OCI-LY7 (cell line): ENCODE measurements at regions not wholly inside any gene's neighbourhood (a gene's known extent, or its start where the extent isn't known, plus 50 kb on each side); places are given as distances from the start of the nearest gene placed in this dataset.

ENCODE experiments used
- BruUV-seq: library from RNA; stranded (reverse); fragments of 400-500 nt; replicated peaks from 2 replicates; lab custom pipeline; 2021; lab: Mats Ljungman, UMichigan
- CTCF ChIA-PET: fragments of 300-600 bp; sonication (Branson Sonifier 250); formaldehyde crosslinking; loops from one replicate; lab custom pipeline; 2022; ENCODE audit warnings: antibody characterized with exemption; ENCODE audit not compliant: unreplicated experiment; lab: Charles Lee
- POLR2A ChIA-PET: fragments of 300-600 bp; sonication (Branson Sonifier 250); formaldehyde crosslinking; loops from one replicate; lab custom pipeline; 2022; ENCODE audit warnings: antibody characterized with exemption; lab: Charles Lee
- DNase-seq: peaks from one replicate; pipeline ENCODE4 v3.0.0-alpha.2; 2015; ENCODE audit warnings: low spot score
- H2AFZ ChIP-seq: fragments of 200-600 bp; sonication (generic), shearing (Covaris generic); 2 replicates; pipeline ENCODE4 v1.6.1; 2014; ENCODE audit warnings: mild to moderate bottlenecking, antibody characterized with exemption, low read length, moderate library complexity
- H3K27ac ChIP-seq: fragments of 200-600 bp; sonication (generic); 2 replicates; pipeline ENCODE4 v1.5.1; 2014; ENCODE audit warnings: mixed run types, low read depth, mild to moderate bottlenecking, moderate library complexity, low read length, inconsistent platforms; ENCODE audit not compliant: poor library complexity, severe bottlenecking
- H3K36me3 ChIP-seq: fragments of 200-600 bp; sonication (generic); 2 replicates; pipeline ENCODE4 v1.6.1; 2014; ENCODE audit warnings: mild to moderate bottlenecking, antibody characterized with exemption, low read length, moderate library complexity, mixed read lengths; ENCODE audit not compliant: insufficient read depth
- H3K4me1 ChIP-seq: fragments of 200-600 bp; sonication (generic); 2 replicates; pipeline ENCODE4 v1.5.1; 2014; ENCODE audit warnings: mild to moderate bottlenecking, low read length; ENCODE audit not compliant: insufficient read depth, poor library complexity, severe bottlenecking
- H3K4me2 ChIP-seq: fragments of 200-600 bp; sonication (generic); 2 replicates; pipeline ENCODE4 v1.6.1; 2014; ENCODE audit warnings: mild to moderate bottlenecking, low read length
- H3K4me3 ChIP-seq: fragments of 200-600 bp; sonication (generic); 2 replicates; pipeline ENCODE4 v1.5.1; 2014; ENCODE audit warnings: mild to moderate bottlenecking, low read depth, low read length; ENCODE audit not compliant: poor library complexity, severe bottlenecking
- H3K79me2 ChIP-seq: fragments of 200-600 bp; sonication (generic); 2 replicates; pipeline ENCODE4 v1.6.1; 2016; ENCODE audit warnings: low read depth, mild to moderate bottlenecking, low read length, moderate library complexity, mixed read lengths; ENCODE audit not compliant: insufficient read depth
- H3K9me2 ChIP-seq: fragments of 200-600 bp; sonication (generic); 2 replicates; pipeline ENCODE4 v1.6.1; 2016; ENCODE audit warnings: mild to moderate bottlenecking, low read length, mixed read lengths; ENCODE audit not compliant: insufficient read depth
- H3K9me3 ChIP-seq: fragments of 200-600 bp; sonication (generic); 2 replicates; pipeline ENCODE4 v1.6.1; 2014; ENCODE audit warnings: mild to moderate bottlenecking, mixed run types, low read length, mixed read lengths
- H4K20me1 ChIP-seq: fragments of 200-600 bp; sonication (generic); 2 replicates; pipeline ENCODE4 v1.6.1; 2014; ENCODE audit warnings: mild to moderate bottlenecking, antibody characterized with exemption, low read length, moderate library complexity, mixed read lengths; ENCODE audit not compliant: insufficient read depth
- EZH2phosphoT487 ChIP-seq: fragments of 200-600 bp; sonication (generic); IDR thresholded peaks from 2 replicates; pipeline ENCODE4 v1.6.1; 2018; ENCODE audit warnings: low read depth, borderline replicate concordance, mild to moderate bottlenecking, mixed run types, antibody characterized with exemption, low read length, moderate library complexity, mixed read lengths
- intact Hi-C: fragments of 100-400 bp; cut with micrococcal nuclease; formaldehyde crosslinking; loops from one replicate; pipeline ENCODE4 v1.10.0; 2022; ENCODE audit not compliant: unreplicated experiment
- TF ChIP-seq, protein P1 (sequence below): fragments of 200-600 bp; sonication (generic); conservative IDR thresholded peaks from 2 replicates; pipeline ENCODE4 v1.5.1; 2014; ENCODE audit warnings: mild to moderate bottlenecking, antibody characterized with exemption, low read length, moderate library complexity, mixed read lengths

DNA sequence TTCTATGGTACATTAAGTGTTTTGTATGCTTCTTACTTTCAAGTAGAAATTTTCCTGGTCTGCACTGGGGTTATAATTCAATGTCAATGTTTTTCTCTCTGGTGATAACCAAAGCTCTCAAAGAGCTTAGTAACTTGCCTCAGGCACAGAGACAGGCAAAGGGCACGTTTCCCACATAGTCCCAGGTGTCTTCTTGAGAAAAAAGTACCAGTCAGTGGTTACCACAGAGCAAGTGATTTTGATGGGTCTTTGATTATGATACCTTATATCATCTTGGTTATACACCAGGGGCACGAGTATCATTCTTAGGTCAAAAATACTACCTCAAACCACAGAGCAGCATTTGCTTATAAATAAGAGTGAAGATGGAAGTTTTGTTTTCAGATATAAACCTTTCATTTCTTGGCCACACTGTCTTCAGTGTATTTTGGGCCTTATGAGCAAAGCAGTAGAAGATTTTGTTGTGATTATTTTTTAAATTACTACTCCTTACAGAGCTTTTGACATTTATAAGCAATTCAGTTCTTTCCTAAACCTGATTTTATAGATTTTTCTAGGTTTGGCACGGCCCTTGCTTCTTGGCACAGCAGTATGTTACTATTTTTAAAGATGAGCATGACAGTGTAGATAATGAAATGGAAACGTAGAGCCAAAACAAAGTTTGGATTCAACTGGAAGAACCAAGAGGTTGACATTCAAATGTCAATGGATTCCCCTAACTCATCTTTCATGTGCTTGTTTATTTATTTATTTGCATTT, 85.3 kb upstream of the TLL1 start:
- H3K79me2 ChIP-seq = no peaks in the 10 kb centered on the region
- H3K4me3 ChIP-seq = no peak overlapping the region
- intact Hi-C loops = no loop called here
- TF ChIP-seq EZH2phosphoT487 = no peak
- TF ChIP-seq, protein P1, sequence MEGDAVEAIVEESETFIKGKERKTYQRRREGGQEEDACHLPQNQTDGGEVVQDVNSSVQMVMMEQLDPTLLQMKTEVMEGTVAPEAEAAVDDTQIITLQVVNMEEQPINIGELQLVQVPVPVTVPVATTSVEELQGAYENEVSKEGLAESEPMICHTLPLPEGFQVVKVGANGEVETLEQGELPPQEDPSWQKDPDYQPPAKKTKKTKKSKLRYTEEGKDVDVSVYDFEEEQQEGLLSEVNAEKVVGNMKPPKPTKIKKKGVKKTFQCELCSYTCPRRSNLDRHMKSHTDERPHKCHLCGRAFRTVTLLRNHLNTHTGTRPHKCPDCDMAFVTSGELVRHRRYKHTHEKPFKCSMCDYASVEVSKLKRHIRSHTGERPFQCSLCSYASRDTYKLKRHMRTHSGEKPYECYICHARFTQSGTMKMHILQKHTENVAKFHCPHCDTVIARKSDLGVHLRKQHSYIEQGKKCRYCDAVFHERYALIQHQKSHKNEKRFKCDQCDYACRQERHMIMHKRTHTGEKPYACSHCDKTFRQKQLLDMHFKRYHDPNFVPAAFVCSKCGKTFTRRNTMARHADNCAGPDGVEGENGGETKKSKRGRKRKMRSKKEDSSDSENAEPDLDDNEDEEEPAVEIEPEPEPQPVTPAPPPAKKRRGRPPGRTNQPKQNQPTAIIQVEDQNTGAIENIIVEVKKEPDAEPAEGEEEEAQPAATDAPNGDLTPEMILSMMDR = no peak
- ChIA-PET CTCF (interaction anchor here (0.6 kb wide), 1 partner anchor 51 kb away, joined by 3 read pairs; no protein-coding TSS in a partner anchor), POLR2A (interaction anchor here (0.5 kb wide), 1 partner anchor 228 kb away, joined by 3 read pairs; no protein-coding TSS in a partner anchor)
- no TSS peak for BruUV-seq
- no peak overlapping the region for H3K27ac ChIP-seq
- no peak overlapping the region for H3K4me2 ChIP-seq
- H4K20me1 ChIP-seq = no peaks in the 10 kb centered on the region
- H3K4me1 ChIP-seq = no peaks in the 10 kb centered on the region
- H3K36me3 ChIP-seq = no peaks in the 10 kb centered on the region
- H2AFZ ChIP-seq = no peak overlapping the region
- H3K9me2 ChIP-seq = no peaks in the 10 kb centered on the region
- no peaks in the 10 kb centered on the region for H3K9me3 ChIP-seq
- DNase-seq = no peak

DNA sequence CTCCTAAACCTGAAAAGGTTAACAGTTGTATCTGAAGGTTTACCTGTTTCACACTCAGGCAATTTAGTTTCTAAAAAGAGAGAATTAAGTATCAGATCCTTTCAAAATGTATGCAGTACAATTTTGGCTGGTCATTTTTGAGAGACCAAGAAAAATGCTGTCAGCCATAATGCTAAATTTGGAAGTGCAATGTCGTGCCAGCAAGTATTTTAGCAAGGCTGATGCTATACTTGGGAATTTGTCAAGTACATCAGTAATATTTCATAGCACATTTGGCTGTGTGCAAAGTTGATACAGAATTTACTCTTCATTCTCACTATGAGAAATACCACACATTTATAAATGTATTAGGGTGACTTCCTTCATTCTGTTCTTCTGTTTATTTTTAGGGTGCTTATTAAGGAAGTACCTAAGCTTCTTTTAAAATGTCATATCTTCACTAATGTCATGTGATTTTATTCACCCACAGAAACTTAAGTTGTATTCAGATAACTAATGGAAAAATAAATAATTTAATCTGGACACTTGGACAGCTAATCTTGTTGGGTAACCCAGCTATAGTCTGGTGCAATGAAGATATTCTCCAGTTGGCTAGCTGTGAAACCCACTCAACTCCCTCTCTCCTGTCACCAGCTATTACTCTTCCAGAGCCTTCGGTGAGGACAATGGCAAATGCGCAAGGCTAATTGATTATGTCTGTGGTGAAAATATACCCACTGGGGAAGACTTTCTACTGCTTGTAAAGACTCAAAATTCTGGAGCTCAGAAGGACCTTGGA, 84.2 kb upstream of the TLL1 start:
- H3K4me1 ChIP-seq = no peaks in the 10 kb centered on the region
- TF ChIP-seq, protein P1 = no peak
- TF ChIP-seq EZH2phosphoT487 = no peak
- CTCF ChIA-PET = no interaction called here
- no peak overlapping the region for H3K27ac ChIP-seq
- H4K20me1 ChIP-seq = no peaks in the 10 kb centered on the region
- intact Hi-C loops = no loop called here
- no peaks in the 10 kb centered on the region for H3K9me3 ChIP-seq
- DNase-seq = no peak
- no TSS peak for BruUV-seq
- no peak overlapping the region for H3K4me3 ChIP-seq
- no peaks in the 10 kb centered on the region for H3K36me3 ChIP-seq
- H3K4me2 ChIP-seq = no peak overlapping the region
- H2AFZ ChIP-seq = no peak overlapping the region
- no peaks in the 10 kb centered on the region for H3K79me2 ChIP-seq
- POLR2A ChIA-PET = interaction anchor here (0.6 to 1.2 kb wide), 3 partner anchors 9 to 614 kb away, joined by 3 to 5 read pairs (median 4); no protein-coding TSS in a partner anchor
- H3K9me2 ChIP-seq = no peaks in the 10 kb centered on the region
